Endothelial cell of umbilical vein (primary cell): ENCODE measurements at regions not wholly inside any gene's neighbourhood (a gene's known extent, or its start where the extent isn't known, plus 50 kb on each side); places are given as distances from the start of the nearest gene placed in this dataset.
"Not testable (repeated sequence)": the region's sequence is repeated elsewhere in the genome, so short reads cannot be mapped to it uniquely, and the experiment has no call there.

Experiments used
- BruUV-seq: library from RNA; stranded (reverse); fragments of 400-500 nt; replicated peaks from 2 replicates; lab custom pipeline; 2021; lab: Mats Ljungman, UMichigan
- CTCF ChIA-PET: fragments of 300-600, 350-600 bp; sonication (Branson Sonifier 250); formaldehyde crosslinking; loops from one replicate; lab custom pipeline; 2021; ENCODE audit warnings: antibody characterized with exemption, inconsistent platforms; lab: Charles Lee
- POLR2A ChIA-PET: fragments of 300-600, 350-600 bp; sonication (Branson Sonifier 250); formaldehyde crosslinking; loops from one replicate; lab custom pipeline; 2021; ENCODE audit warnings: antibody characterized with exemption, inconsistent platforms; lab: Charles Lee
- DNase-seq: peaks from one replicate; pipeline ENCODE4 v3.0.0-alpha.2; 2011; ENCODE audit warnings: low read depth, low spot score
- FAIRE-seq: peaks from 2 replicates; lab custom pipeline; 2011; peaks lifted over from hg19 to GRCh38; lab: Jason Lieb, UNC
- H2AFZ ChIP-seq: 2 replicates; pipeline ENCODE4 v1.6.0; 2012; ENCODE audit warnings: low read depth, low read length, control low read depth, inconsistent platforms
- H3K27ac ChIP-seq: 2 replicates; pipeline ENCODE4 v1.5.1; 2011; ENCODE audit warnings: low read depth, mild to moderate bottlenecking, control low read depth, low read length, moderate library complexity; ENCODE audit not compliant: insufficient read depth
- H3K27me3 ChIP-seq, 2 experiments: 2 replicates each; pipeline versions ENCODE4 v1.6.0 to v1.6.1; 2011; ENCODE audit warnings: low read length in 2 of 2, mixed read lengths in 1 of 2; ENCODE audit not compliant: control insufficient read depth in 2 of 2, insufficient read depth in 2 of 2
- H3K36me3 ChIP-seq, 2 experiments: 2 replicates in 1 of 2; 3 replicates in 1 of 2; pipeline ENCODE4 v1.5.1; 2011; ENCODE audit warnings: low read length in 2 of 2, mild to moderate bottlenecking in 1 of 2, moderate library complexity in 1 of 2; ENCODE audit not compliant: control insufficient read depth in 2 of 2, insufficient read depth in 2 of 2; ENCODE audit errors: extremely low read depth in 1 of 2
- H3K4me1 ChIP-seq: 3 replicates; pipeline ENCODE4 v1.5.1; 2011; ENCODE audit warnings: mild to moderate bottlenecking, low read length; ENCODE audit not compliant: control insufficient read depth, insufficient read depth; ENCODE audit errors: extremely low read depth
- H3K4me2 ChIP-seq: 2 replicates; pipeline ENCODE4 v1.6.1; 2011; ENCODE audit warnings: low read length, control low read depth, mixed read lengths; ENCODE audit not compliant: insufficient read depth
- H3K4me3 ChIP-seq, 3 experiments: fragments of 200-600 bp in 1 of 3; sonication (generic), shearing (Covaris generic) in 1 of 3; replicated peaks in 1 of 3; 2 replicates each; pipeline ENCODE4 v1.5.1; 2011 to 2016; ENCODE audit warnings: control low read depth in 3 of 3, low read length in 3 of 3, mild to moderate bottlenecking in 2 of 3, inconsistent platforms in 1 of 3, low read depth in 1 of 3, moderate library complexity in 1 of 3; ENCODE audit not compliant: insufficient read depth in 1 of 3
- H3K79me2 ChIP-seq: 2 replicates; pipeline ENCODE4 v1.6.0; 2012; ENCODE audit warnings: low read length, inconsistent platforms; ENCODE audit not compliant: control insufficient read depth, insufficient read depth
- H3K9ac ChIP-seq: replicated peaks from 2 replicates; pipeline ENCODE3; 2011; ENCODE audit warnings: low read length, control low read depth; ENCODE audit not compliant: insufficient read depth; ENCODE audit errors: extremely low read depth
- H3K9me1 ChIP-seq: replicated peaks from 3 replicates; pipeline ENCODE4 v1.6.0; 2011; ENCODE audit warnings: mild to moderate bottlenecking, low read length; ENCODE audit not compliant: control insufficient read depth, insufficient read depth; ENCODE audit errors: extremely low read depth
- H3K9me3 ChIP-seq: replicated peaks from 2 replicates; pipeline ENCODE4 v1.5.1; 2012; ENCODE audit warnings: low read length, inconsistent platforms; ENCODE audit not compliant: control insufficient read depth, insufficient read depth
- H4K20me1 ChIP-seq: replicated peaks from 2 replicates; pipeline ENCODE3; 2011; ENCODE audit warnings: mild to moderate bottlenecking, low read length; ENCODE audit not compliant: control insufficient read depth, insufficient read depth; ENCODE audit errors: extremely low read depth
- EZH2 ChIP-seq: IDR thresholded peaks from 2 replicates; pipeline ENCODE4 v1.6.1; 2012; ENCODE audit warnings: borderline replicate concordance, low read depth, mild to moderate bottlenecking, moderate library complexity, low read length, inconsistent platforms; ENCODE audit not compliant: severe bottlenecking
- FOS ChIP-seq: IDR thresholded peaks from 2 replicates; pipeline ENCODE4 v1.6.1; 2011; ENCODE audit warnings: mild to moderate bottlenecking, low read length, moderate library complexity, borderline replicate concordance; ENCODE audit not compliant: insufficient read depth
- GATA2 ChIP-seq: IDR thresholded peaks from 2 replicates; pipeline ENCODE4 v1.7.0; 2011; ENCODE audit warnings: low read depth, mild to moderate bottlenecking, moderate library complexity, mixed read lengths, low read length; ENCODE audit not compliant: insufficient read length, insufficient read depth
- JUN ChIP-seq: IDR thresholded peaks from 2 replicates; pipeline ENCODE4 v1.6.1; 2011; ENCODE audit warnings: borderline replicate concordance, low read depth; ENCODE audit not compliant: insufficient read length, insufficient read depth
- MYC ChIP-seq: IDR thresholded peaks from one replicate; pipeline ENCODE4 v1.6.1; 2011; ENCODE audit warnings: mild to moderate bottlenecking, low read depth, low read length
- POLR2A ChIP-seq: IDR thresholded peaks from 2 replicates; pipeline ENCODE4 v1.6.1; 2012; ENCODE audit warnings: low read depth, mild to moderate bottlenecking, control low read depth, low read length
- POLR2AphosphoS5 ChIP-seq: IDR thresholded peaks from 2 replicates; pipeline ENCODE4 v1.6.1; 2012; ENCODE audit warnings: low read depth, mild to moderate bottlenecking, control low read depth, low read length, moderate library complexity; ENCODE audit not compliant: insufficient read depth
- dilution Hi-C: fragments of 300-500 bp; cut with MboI; formaldehyde crosslinking; loops from one replicate; pipeline ENCODE4 v1.15.0; 2019; ENCODE audit warnings: low sequenced_read_pairs; ENCODE audit not compliant: extremely low pct_ligation_motif_present
- intact Hi-C: fragments of 100-400 bp; cut with micrococcal nuclease; formaldehyde crosslinking; loops from one replicate; pipeline ENCODE4 v1.10.0; 2022
- TF ChIP-seq, protein P1 (sequence below), 2 donors: IDR thresholded peaks; 1 replicate in 1 of 2; 2 replicates in 1 of 2; pipeline ENCODE4 v1.5.1; 2011; ENCODE audit warnings: low read length in 2 of 2, mild to moderate bottlenecking in 2 of 2, moderate library complexity in 2 of 2, control low read depth in 1 of 2, inconsistent platforms in 1 of 2, low read depth in 1 of 2; ENCODE audit not compliant: insufficient read depth in 1 of 2; ENCODE audit errors: extremely low read depth in 1 of 2
- TF ChIP-seq, protein P2 (sequence below): IDR thresholded peaks from 2 replicates; pipeline ENCODE4 v1.6.1; 2011; ENCODE audit not compliant: insufficient read depth, insufficient read length

DNA sequence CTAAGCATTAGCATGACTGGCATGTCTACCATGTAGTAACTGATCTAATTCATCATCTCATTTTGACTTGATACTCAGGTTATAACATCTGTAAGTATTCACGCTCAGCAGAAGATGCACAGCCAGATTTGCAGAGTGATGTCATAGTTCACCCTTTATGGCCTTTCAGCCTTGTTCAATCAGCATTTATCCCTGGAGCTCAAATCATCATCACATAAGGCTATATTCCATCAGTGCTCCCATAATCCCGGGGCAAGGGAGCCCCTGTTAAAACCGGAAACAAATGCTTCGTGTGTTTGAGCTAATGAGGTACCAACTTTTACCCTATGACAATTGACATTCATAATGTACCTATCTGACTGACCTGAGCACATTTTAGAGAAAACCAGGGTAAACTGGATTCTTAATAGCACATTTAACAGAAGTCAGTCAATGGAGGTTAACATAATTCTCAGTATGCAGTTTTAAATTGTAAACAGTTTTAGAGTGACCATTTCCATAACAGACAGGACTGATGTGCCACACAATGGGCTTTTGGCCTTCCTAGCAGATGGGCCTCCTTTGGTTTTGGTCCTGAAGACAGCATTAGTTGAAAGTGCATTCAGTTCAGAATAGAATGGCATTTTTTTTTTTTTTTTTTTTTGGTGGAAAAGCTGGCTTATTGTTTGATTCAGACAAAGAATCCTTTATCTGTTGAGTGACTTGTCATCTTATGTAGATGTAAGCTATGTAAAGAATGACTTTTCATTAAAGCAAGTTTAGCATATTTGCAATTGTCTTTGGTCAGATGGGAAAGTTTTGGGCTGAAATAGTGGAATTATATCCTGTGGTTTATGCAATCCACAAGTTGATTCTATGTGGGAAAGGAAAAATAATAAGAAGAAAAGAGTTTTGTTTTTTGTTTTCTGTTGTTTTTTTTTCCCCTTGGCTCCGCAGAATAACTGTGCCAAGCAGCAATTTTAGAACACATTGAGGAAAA is 866.0 kb upstream of the ACVR2A start:
- ChIA-PET POLR2A (no interaction called here), CTCF (no interaction called here)
- no peak overlapping the region for H3K27ac ChIP-seq

DNA sequence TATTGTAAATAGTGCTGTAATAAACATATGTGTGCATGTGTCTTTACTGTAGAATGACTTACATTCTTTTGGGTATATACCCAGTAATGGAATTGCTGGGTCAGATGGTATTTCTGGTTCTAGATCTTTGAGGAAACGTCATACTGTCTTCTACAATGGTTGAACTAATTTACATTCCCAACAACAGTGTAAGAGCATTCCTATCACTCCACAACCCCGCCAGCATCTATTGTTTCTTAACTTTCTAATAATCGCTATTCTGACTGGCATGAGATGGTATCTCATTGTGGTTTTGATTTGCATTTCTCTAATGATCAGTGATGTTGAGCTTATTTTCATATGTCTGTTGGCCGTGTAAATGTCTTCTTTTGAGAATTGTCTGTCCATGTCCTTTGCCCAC is 873.8 kb upstream of the ACVR2A start:
- POLR2A ChIA-PET, H3K4me3 ChIP-seq, FAIRE-seq, H3K4me2 ChIP-seq, H3K79me2 ChIP-seq, H3K27ac ChIP-seq, H3K4me1 ChIP-seq, BruUV-seq, CTCF ChIA-PET, H3K9me1 ChIP-seq, H3K36me3 ChIP-seq, H4K20me1 ChIP-seq, H3K9me3 ChIP-seq, dilution Hi-C loops, H2AFZ ChIP-seq, H3K9ac ChIP-seq, DNase-seq, intact Hi-C loops, H3K27me3 ChIP-seq: not testable (repeated sequence)

More for the DNA sequence above, 866.0 kb upstream of the ACVR2A start:
- DNase-seq (no peak), FAIRE-seq (no peak)
- no peaks in the 10 kb centered on the region for H3K36me3 ChIP-seq
- H3K79me2 ChIP-seq: no peaks in the 10 kb centered on the region
- no peaks in the 10 kb centered on the region for H3K27me3 ChIP-seq
- H3K9me3 ChIP-seq: no peaks in the 10 kb centered on the region
- dilution Hi-C loops (no loop called here), intact Hi-C loops (no loop called here)
- no TSS peak for BruUV-seq
- no peak overlapping the region for H2AFZ ChIP-seq
- H3K4me2 ChIP-seq: no peak overlapping the region
- H3K9me1 ChIP-seq: no peaks in the 10 kb centered on the region
- no peaks in the 10 kb centered on the region for H3K4me1 ChIP-seq
- no peak overlapping the region for H3K9ac ChIP-seq
- no peaks in the 10 kb centered on the region for H4K20me1 ChIP-seq
- TF ChIP-seq POLR2A: no peak
- TF ChIP-seq, protein P1, sequence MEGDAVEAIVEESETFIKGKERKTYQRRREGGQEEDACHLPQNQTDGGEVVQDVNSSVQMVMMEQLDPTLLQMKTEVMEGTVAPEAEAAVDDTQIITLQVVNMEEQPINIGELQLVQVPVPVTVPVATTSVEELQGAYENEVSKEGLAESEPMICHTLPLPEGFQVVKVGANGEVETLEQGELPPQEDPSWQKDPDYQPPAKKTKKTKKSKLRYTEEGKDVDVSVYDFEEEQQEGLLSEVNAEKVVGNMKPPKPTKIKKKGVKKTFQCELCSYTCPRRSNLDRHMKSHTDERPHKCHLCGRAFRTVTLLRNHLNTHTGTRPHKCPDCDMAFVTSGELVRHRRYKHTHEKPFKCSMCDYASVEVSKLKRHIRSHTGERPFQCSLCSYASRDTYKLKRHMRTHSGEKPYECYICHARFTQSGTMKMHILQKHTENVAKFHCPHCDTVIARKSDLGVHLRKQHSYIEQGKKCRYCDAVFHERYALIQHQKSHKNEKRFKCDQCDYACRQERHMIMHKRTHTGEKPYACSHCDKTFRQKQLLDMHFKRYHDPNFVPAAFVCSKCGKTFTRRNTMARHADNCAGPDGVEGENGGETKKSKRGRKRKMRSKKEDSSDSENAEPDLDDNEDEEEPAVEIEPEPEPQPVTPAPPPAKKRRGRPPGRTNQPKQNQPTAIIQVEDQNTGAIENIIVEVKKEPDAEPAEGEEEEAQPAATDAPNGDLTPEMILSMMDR (IDR thresholded peaks at IDR 0.05; ENCODE audit: extremely low read depth in 1 of 2, insufficient read depth in 1 of 2, low read depth in 1 of 2, low read length in 2 of 2): no peak
- no peak for TF ChIP-seq MYC
- TF ChIP-seq POLR2AphosphoS5: no peak
- no peak for TF ChIP-seq JUN
- TF ChIP-seq FOS: no peak
- no peak for TF ChIP-seq GATA2
- no peak for TF ChIP-seq EZH2
- TF ChIP-seq, protein P2, sequence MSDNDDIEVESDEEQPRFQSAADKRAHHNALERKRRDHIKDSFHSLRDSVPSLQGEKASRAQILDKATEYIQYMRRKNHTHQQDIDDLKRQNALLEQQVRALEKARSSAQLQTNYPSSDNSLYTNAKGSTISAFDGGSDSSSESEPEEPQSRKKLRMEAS: no peak
- no peak overlapping the region for H3K4me3 ChIP-seq
